HepG2 (cell line): ENCODE measurements at regions not wholly inside any gene's neighbourhood (a gene's known extent, or its start where the extent isn't known, plus 50 kb on each side); places are given as distances from the start of the nearest gene placed in this dataset.

ENCODE experiments used
- ATAC-seq: fragments of 200-7000 bp; cut with Tn5 transposase; 3 replicates; pipeline ENCODE4 v1.9.1; 2020; ENCODE audit warnings: mild to moderate bottlenecking, moderate library complexity
- BruUV-seq: library from RNA; stranded (reverse); fragments of 400-500 nt; replicated peaks from 2 replicates; lab custom pipeline; 2021; lab: Mats Ljungman, UMichigan
- CTCF ChIA-PET: fragments of 300-600 bp; formaldehyde crosslinking; extraction: SDS; loops from one replicate; lab custom pipeline; 2021; ENCODE audit warnings: low total read pairs, inconsistent platforms, low intra/inter-chr PET ratio; lab: Yijun Ruan, JAX
- POLR2A ChIA-PET: fragments of 350-600 bp; sonication (Branson Sonifier 250); formaldehyde crosslinking; loops from one replicate; lab custom pipeline; 2020; ENCODE audit warnings: antibody characterized with exemption, inconsistent platforms; lab: Yijun Ruan, JAX
- DNase-seq: peaks from one replicate; pipeline ENCODE4 v3.0.0-alpha.2; 2015; ENCODE audit warnings: low spot score
- FAIRE-seq: peaks from 3 replicates; lab custom pipeline; 2011; peaks lifted over from hg19 to GRCh38; lab: Jason Lieb, UNC
- H2AFZ ChIP-seq: one replicate; pipeline ENCODE4 v1.6.1; 2011; ENCODE audit warnings: low read length, inconsistent platforms
- H3K27ac ChIP-seq: fragments of 300-600 bp; 3 replicates; pipeline ENCODE4 v1.8.0; 2011; ENCODE audit warnings: mixed run types, mild to moderate bottlenecking, mixed read lengths, low read length, inconsistent platforms; ENCODE audit not compliant: insufficient read depth; ENCODE audit errors: extremely low read length
- H3K27me3 ChIP-seq, 2 experiments: fragments of 200-600 bp in 1 of 2; 2 replicates in 1 of 2; 3 replicates in 1 of 2; pipeline versions ENCODE4 v1.6.0 to v1.8.0; 2011; ENCODE audit warnings: low read length in 2 of 2, mild to moderate bottlenecking in 2 of 2, moderate library complexity in 2 of 2, inconsistent platforms in 1 of 2; ENCODE audit not compliant: insufficient read depth in 2 of 2, control insufficient read depth in 1 of 2
- H3K36me3 ChIP-seq, 2 experiments: fragments of 200-600 bp in 1 of 2; replicated peaks in 1 of 2; 2 replicates in 1 of 2; 3 replicates in 1 of 2; pipeline versions ENCODE4 v1.5.1 to v1.8.0; 2011; ENCODE audit warnings: low read length in 2 of 2, inconsistent platforms in 1 of 2; ENCODE audit not compliant: insufficient read depth in 2 of 2, control insufficient read depth in 1 of 2
- H3K4me1 ChIP-seq: 2 replicates; pipeline ENCODE4 v1.5.1; 2012; ENCODE audit warnings: low read length, inconsistent platforms; ENCODE audit not compliant: insufficient read depth
- H3K4me2 ChIP-seq: 2 replicates; pipeline ENCODE4 v1.6.0; 2011; ENCODE audit warnings: low read depth, low read length, inconsistent platforms
- H3K4me3 ChIP-seq, 3 experiments: fragments of 200-600 bp in 1 of 3; sonication (generic), shearing (Covaris generic) in 1 of 3; replicated peaks in 1 of 3; 2 replicates each; pipeline ENCODE4 v1.5.1; 2011 to 2016; ENCODE audit warnings: low read length in 3 of 3, inconsistent platforms in 2 of 3, low read depth in 2 of 3, mild to moderate bottlenecking in 2 of 3, control low read depth in 1 of 3, mixed read lengths in 1 of 3; ENCODE audit not compliant: insufficient read depth in 1 of 3
- H3K79me2 ChIP-seq: one replicate; pipeline ENCODE4 v1.6.1; 2011; ENCODE audit warnings: low read length, inconsistent platforms; ENCODE audit not compliant: insufficient read depth
- H3K9ac ChIP-seq: 2 replicates; pipeline ENCODE4 v1.6.0; 2011; ENCODE audit warnings: mild to moderate bottlenecking, low read depth, low read length, inconsistent platforms; ENCODE audit not compliant: insufficient read depth
- H3K9me3 ChIP-seq: 2 replicates; pipeline ENCODE4 v1.5.1; 2012; ENCODE audit warnings: mild to moderate bottlenecking, low read length
- H4K20me1 ChIP-seq: 2 replicates; pipeline ENCODE4 v1.6.0; 2011; ENCODE audit warnings: inconsistent platforms, mild to moderate bottlenecking, low read length, moderate library complexity; ENCODE audit not compliant: insufficient read depth
- HDAC6 ChIP-seq: fragments of 200-600 bp; sonication (generic); IDR thresholded peaks from 2 replicates; pipeline ENCODE4 v1.7.0; 2017; ENCODE audit warnings: mild to moderate bottlenecking, antibody characterized with exemption, low read length, low read depth
- HIVEP1 ChIP-seq: sonication (generic); formaldehyde crosslinking; IDR thresholded peaks from 2 replicates; pipeline ENCODE4 v1.4.0; 2020; ENCODE audit warnings: mild to moderate bottlenecking, missing genetic modification reagents
- KAT2B ChIP-seq: fragments of 150-350 bp; IDR thresholded peaks from 2 replicates; pipeline ENCODE4 v1.6.1; 2014; ENCODE audit warnings: low read depth, low read length, borderline replicate concordance
- POLR2AphosphoS5 ChIP-seq: IDR thresholded peaks from 2 replicates; pipeline ENCODE4 v1.6.1; 2012; ENCODE audit warnings: low read depth, low read length
- PTBP1 ChIP-seq: fragments of 200-400 bp; formaldehyde crosslinking; IDR thresholded peaks from 2 replicates; pipeline ENCODE4 v1.6.1; 2018; ENCODE audit warnings: low read length, low read depth; ENCODE audit not compliant: poor library complexity, severe bottlenecking
- SALL1 ChIP-seq: sonication (generic); formaldehyde crosslinking; IDR thresholded peaks from 2 replicates; pipeline ENCODE4 v1.8.0; 2022; ENCODE audit warnings: mild to moderate bottlenecking, missing genetic modification reagents
- SNRNP70 ChIP-seq: fragments of 200-400 bp; formaldehyde crosslinking; IDR thresholded peaks from 2 replicates; pipeline ENCODE4 v1.6.1; 2017; ENCODE audit warnings: mild to moderate bottlenecking, low read depth, low read length, moderate library complexity
- TFDP1 ChIP-seq: IDR thresholded peaks from 2 replicates; pipeline ENCODE4 v1.6.1; 2016; ENCODE audit warnings: missing compliant biosample characterization, missing genetic modification reagents, borderline replicate concordance
- YEATS2 ChIP-seq: sonication (generic); formaldehyde crosslinking; IDR thresholded peaks from 2 replicates; pipeline ENCODE4 v1.4.0; 2020; ENCODE audit warnings: missing genetic modification reagents, borderline replicate concordance
- ZNF12 ChIP-seq: sonication (generic); formaldehyde crosslinking; IDR thresholded peaks from 2 replicates; pipeline ENCODE4 v1.5.0; 2020; ENCODE audit warnings: missing genetic modification reagents
- ZNF251 ChIP-seq: sonication (generic); formaldehyde crosslinking; IDR thresholded peaks from 2 replicates; pipeline ENCODE4 v1.9.0; 2021; ENCODE audit warnings: mild to moderate bottlenecking, missing genetic modification reagents
- ZNF264 ChIP-seq: sonication (generic); formaldehyde crosslinking; IDR thresholded peaks from 2 replicates; pipeline ENCODE4 v1.4.0; 2020; ENCODE audit warnings: missing genetic modification reagents
- ZNF292 ChIP-seq: sonication (generic); formaldehyde crosslinking; IDR thresholded peaks from 2 replicates; pipeline ENCODE4 v1.8.1; 2022; ENCODE audit warnings: mild to moderate bottlenecking, low read depth, missing genetic modification reagents, borderline replicate concordance
- ZNF496 ChIP-seq: sonication (generic); formaldehyde crosslinking; IDR thresholded peaks from 2 replicates; pipeline ENCODE4 v1.8.1; 2023; ENCODE audit warnings: mild to moderate bottlenecking, moderate library complexity, missing genetic modification reagents; ENCODE audit not compliant: insufficient replicate concordance
- ZUFSP ChIP-seq: sonication (generic); formaldehyde crosslinking; IDR thresholded peaks from 2 replicates; pipeline ENCODE4 v1.9.0; 2021; ENCODE audit warnings: missing genetic modification reagents, mild to moderate bottlenecking, borderline replicate concordance
- WGBS: methylation state at CpG from one replicate; pipeline ENCODE4 v1.1.6; 2017; ENCODE audit warnings: low lambda C conversion rate; 5-methylcytosine and 5-hydroxymethylcytosine counted together
- in situ Hi-C: cut with HindIII; loops from 2 replicates; pipeline ENCODE4 v1.10.0; 2017; ENCODE audit warnings: low pct_unique_long_range_greater_than_20kb; ENCODE audit not compliant: extremely low pct_ligation_motif_present
- intact Hi-C: fragments of 100-400 bp; cut with micrococcal nuclease; formaldehyde crosslinking; loops from one replicate; pipeline ENCODE4 v1.10.0; 2022; ENCODE audit not compliant: unreplicated experiment
- TF ChIP-seq, protein P1 (sequence below): sonication (generic); formaldehyde crosslinking; IDR thresholded peaks from 2 replicates; pipeline ENCODE4 v1.8.0; 2022; ENCODE audit warnings: mild to moderate bottlenecking, missing genetic modification reagents, moderate library complexity
- TF ChIP-seq, protein P2 (sequence below): IDR thresholded peaks from 2 replicates; pipeline ENCODE4 v1.6.1; 2012; ENCODE audit warnings: low read depth, low read length, improper control_type of control experiment
- TF ChIP-seq, protein P3 (sequence below): sonication (generic); formaldehyde crosslinking; IDR thresholded peaks from 2 replicates; pipeline ENCODE4 v1.8.0; 2022; ENCODE audit warnings: mild to moderate bottlenecking, missing genetic modification reagents; ENCODE audit not compliant: insufficient replicate concordance

DNA sequence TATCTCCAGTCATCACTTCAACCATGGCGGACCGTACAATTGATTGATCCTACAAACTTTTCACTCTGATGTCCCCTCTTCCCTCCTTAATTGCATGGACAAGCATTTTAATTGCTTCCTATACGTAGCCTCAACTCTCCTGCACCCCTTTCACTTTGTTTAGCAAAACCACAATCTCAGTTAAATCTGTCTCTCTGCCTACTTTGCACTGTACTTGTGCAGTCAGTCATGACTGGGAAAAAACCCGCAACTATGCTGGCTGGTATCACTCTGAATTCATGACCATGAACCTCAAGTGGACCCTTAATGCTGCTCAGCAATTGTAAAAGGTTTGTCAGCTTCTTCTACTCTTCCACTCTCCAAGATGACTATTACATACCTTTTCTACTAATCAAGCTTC is 51.7 kb upstream of the AFF2 start:
- Histone ChIP-seq H3K79me2 (no peaks in the 10 kb centered on the region), H3K27me3 (no peaks in the 10 kb centered on the region), H3K4me1 (no peaks in the 10 kb centered on the region), H3K4me2 (no peak overlapping the region), H4K20me1 (no peaks in the 10 kb centered on the region), H2AFZ (no peak overlapping the region), H3K4me3 (no peak overlapping the region), H3K9ac (no peak overlapping the region), H3K9me3 (no peaks in the 10 kb centered on the region), H3K36me3 (no peaks in the 10 kb centered on the region), H3K27ac (no peak overlapping the region)
- ChIA-PET POLR2A (no interaction called here), CTCF (no interaction called here)
- intact Hi-C loops: no loop called here
- FAIRE-seq (no peak), DNase-seq (no peak), ATAC-seq (no peak)
- BruUV-seq: no TSS peak
- WGBS: 7% methylated on average over 3 of the region's 4 CpGs
- in situ Hi-C loops: no loop called here
- TF ChIP-seq, protein P1, sequence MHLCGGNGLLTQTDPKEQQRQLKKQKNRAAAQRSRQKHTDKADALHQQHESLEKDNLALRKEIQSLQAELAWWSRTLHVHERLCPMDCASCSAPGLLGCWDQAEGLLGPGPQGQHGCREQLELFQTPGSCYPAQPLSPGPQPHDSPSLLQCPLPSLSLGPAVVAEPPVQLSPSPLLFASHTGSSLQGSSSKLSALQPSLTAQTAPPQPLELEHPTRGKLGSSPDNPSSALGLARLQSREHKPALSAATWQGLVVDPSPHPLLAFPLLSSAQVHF (CRISPR knock-in tag): no peak
- TF ChIP-seq HIVEP1 (CRISPR knock-in tag) (no peak), HDAC6 (no peak), TFDP1 (no peak), POLR2AphosphoS5 (no peak), SNRNP70 (no peak), SALL1 (no peak), YEATS2 (CRISPR knock-in tag) (no peak), ZNF496 (no peak), KAT2B (no peak), ZNF264 (CRISPR knock-in tag) (no peak), ZNF12 (CRISPR knock-in tag) (no peak), PTBP1 (no peak), ZNF292 (no peak), ZNF251 (no peak), ZUFSP (no peak)
- TF ChIP-seq, protein P2, sequence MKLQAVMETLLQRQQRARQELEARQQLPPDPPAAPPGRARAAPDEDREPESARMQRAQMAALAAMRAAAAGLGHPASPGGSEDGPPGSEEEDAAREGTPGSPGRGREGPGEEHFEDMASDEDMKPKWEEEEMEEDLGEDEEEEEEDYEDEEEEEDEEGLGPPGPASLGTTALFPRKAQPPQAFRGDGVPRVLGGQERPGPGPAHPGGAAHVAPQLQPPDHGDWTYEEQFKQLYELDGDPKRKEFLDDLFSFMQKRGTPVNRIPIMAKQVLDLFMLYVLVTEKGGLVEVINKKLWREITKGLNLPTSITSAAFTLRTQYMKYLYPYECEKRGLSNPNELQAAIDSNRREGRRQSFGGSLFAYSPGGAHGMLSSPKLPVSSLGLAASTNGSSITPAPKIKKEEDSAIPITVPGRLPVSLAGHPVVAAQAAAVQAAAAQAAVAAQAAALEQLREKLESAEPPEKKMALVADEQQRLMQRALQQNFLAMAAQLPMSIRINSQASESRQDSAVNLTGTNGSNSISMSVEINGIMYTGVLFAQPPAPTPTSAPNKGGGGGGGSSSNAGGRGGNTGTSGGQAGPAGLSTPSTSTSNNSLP: no peak
- TF ChIP-seq, protein P3, sequence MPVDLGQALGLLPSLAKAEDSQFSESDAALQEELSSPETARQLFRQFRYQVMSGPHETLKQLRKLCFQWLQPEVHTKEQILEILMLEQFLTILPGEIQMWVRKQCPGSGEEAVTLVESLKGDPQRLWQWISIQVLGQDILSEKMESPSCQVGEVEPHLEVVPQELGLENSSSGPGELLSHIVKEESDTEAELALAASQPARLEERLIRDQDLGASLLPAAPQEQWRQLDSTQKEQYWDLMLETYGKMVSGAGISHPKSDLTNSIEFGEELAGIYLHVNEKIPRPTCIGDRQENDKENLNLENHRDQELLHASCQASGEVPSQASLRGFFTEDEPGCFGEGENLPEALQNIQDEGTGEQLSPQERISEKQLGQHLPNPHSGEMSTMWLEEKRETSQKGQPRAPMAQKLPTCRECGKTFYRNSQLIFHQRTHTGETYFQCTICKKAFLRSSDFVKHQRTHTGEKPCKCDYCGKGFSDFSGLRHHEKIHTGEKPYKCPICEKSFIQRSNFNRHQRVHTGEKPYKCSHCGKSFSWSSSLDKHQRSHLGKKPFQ: no peak
